PC-3 (cell line): ENCODE measurements at regions not wholly inside any gene's neighbourhood (a gene's known extent, or its start where the extent isn't known, plus 50 kb on each side); places are given as distances from the start of the nearest gene placed in this dataset.

Experiments
- ATAC-seq: fragments of 200-7000 bp; cut with Tn5 transposase; 2 replicates; pipeline ENCODE4 v1.9.1; 2020; ENCODE audit warnings: mild to moderate bottlenecking, moderate library complexity
- BruUV-seq: library from RNA; stranded (reverse); fragments of 400-500 nt; replicated peaks from 2 replicates; lab custom pipeline; 2021; lab: Mats Ljungman, UMichigan
- CTCF ChIA-PET: fragments of 300-600 bp; sonication (Branson Sonifier 250); formaldehyde crosslinking; loops from one replicate; lab custom pipeline; 2022; ENCODE audit warnings: antibody characterized with exemption; lab: Charles Lee
- POLR2A ChIA-PET: fragments of 300-600 bp; sonication (Branson Sonifier 250); formaldehyde crosslinking; loops from one replicate; lab custom pipeline; 2022; ENCODE audit warnings: antibody characterized with exemption; ENCODE audit not compliant: unreplicated experiment; lab: Charles Lee
- DNase-seq: peaks from one replicate; pipeline ENCODE4 v3.0.0-alpha.2; 2015
- H2AFZ ChIP-seq: fragments of 300-600 bp; sonication (generic); 2 replicates; pipeline ENCODE4 v1.6.0; 2016; ENCODE audit warnings: antibody characterized with exemption, low read length
- H3F3A ChIP-seq: fragments of 300-600 bp; sonication (generic); one replicate; pipeline ENCODE4 v1.6.0; 2017; ENCODE audit warnings: antibody characterized with exemption, low read length, control low read depth, mild to moderate bottlenecking; ENCODE audit not compliant: unreplicated experiment
- H3K27ac ChIP-seq: fragments of 300-600 bp; sonication (generic); 2 replicates; pipeline ENCODE4 v1.5.1; 2016; ENCODE audit warnings: mild to moderate bottlenecking, low read length
- H3K27me3 ChIP-seq: fragments of 300-600 bp; sonication (generic); 2 replicates; pipeline ENCODE4 v1.6.1; 2016; ENCODE audit warnings: low read length, mixed read lengths
- H3K36me3 ChIP-seq: fragments of 300-600 bp; sonication (generic); 2 replicates; pipeline ENCODE4 v1.6.1; 2016; ENCODE audit warnings: low read depth, mixed run types, low read length, mixed read lengths
- H3K4me1 ChIP-seq: fragments of 300-600 bp; sonication (generic); 2 replicates; pipeline ENCODE4 v1.5.1; 2016; ENCODE audit warnings: low read length; ENCODE audit not compliant: insufficient read depth
- H3K4me2 ChIP-seq: fragments of 300-600 bp; sonication (generic); 2 replicates; pipeline ENCODE4 v1.6.0; 2016; ENCODE audit warnings: low read length
- H3K4me3 ChIP-seq: fragments of 300-600 bp; sonication (generic); 2 replicates; pipeline ENCODE4 v1.5.1; 2016; ENCODE audit warnings: mild to moderate bottlenecking, low read length, mixed read lengths
- H3K79me2 ChIP-seq: fragments of 300-600 bp; sonication (generic); 2 replicates; pipeline ENCODE4 v1.6.1; 2017; ENCODE audit warnings: low read length, mixed read lengths
- H3K9ac ChIP-seq: fragments of 300-600 bp; sonication (generic); 2 replicates; pipeline ENCODE4 v1.6.0; 2016; ENCODE audit warnings: mild to moderate bottlenecking, low read length
- H3K9me2 ChIP-seq: fragments of 300-600 bp; sonication (generic); replicated peaks from 2 replicates; pipeline ENCODE4 v1.6.1; 2016; ENCODE audit warnings: mixed run types, low read length, mixed read lengths
- H3K9me3 ChIP-seq: fragments of 300-600 bp; sonication (generic); 2 replicates; pipeline ENCODE4 v1.6.1; 2016; ENCODE audit warnings: low read length, mixed read lengths
- H4K20me1 ChIP-seq: fragments of 300-600 bp; sonication (generic); 2 replicates; pipeline ENCODE4 v1.6.1; 2016; ENCODE audit warnings: low read length, mixed read lengths
- CTCF ChIP-seq: fragments of 300-600 bp; sonication (generic); conservative IDR thresholded peaks from 2 replicates; pipeline ENCODE4 v1.5.1; 2017; ENCODE audit warnings: antibody characterized with exemption, low read depth, mild to moderate bottlenecking, low read length
- EZH2 ChIP-seq: fragments of 300-600 bp; sonication (generic); IDR thresholded peaks from one replicate; pipeline ENCODE4 v1.6.1; 2017; ENCODE audit warnings: antibody characterized with exemption, mild to moderate bottlenecking, low read length; ENCODE audit not compliant: unreplicated experiment
- EZH2phosphoT487 ChIP-seq: fragments of 300-600 bp; sonication (generic); IDR thresholded peaks from 2 replicates; pipeline ENCODE4 v1.6.1; 2018; ENCODE audit warnings: mild to moderate bottlenecking, antibody characterized with exemption, low read length, borderline replicate concordance
- intact Hi-C: fragments of 100-400 bp; cut with micrococcal nuclease; formaldehyde crosslinking; loops from 2 replicates; pipeline ENCODE4 v1.9.0; 2023

- intact Hi-C loops, result loop anchor here (10.0 kb wide), 1 partner anchor 168 kb away; no protein-coding TSS in a partner anchor
- no peaks in the 10 kb centered on the region for H3K36me3 ChIP-seq
- H3K79me2 ChIP-seq, result no peaks in the 10 kb centered on the region
- CTCF ChIA-PET, result no interaction called here
- POLR2A ChIA-PET, result no interaction called here
- no peak for DNase-seq
- H2AFZ ChIP-seq, result no peak overlapping the region
- no peaks in the 10 kb centered on the region for H4K20me1 ChIP-seq
- H3K9me3 ChIP-seq, result no peaks in the 10 kb centered on the region
- BruUV-seq, result no TSS peak
- no peak overlapping the region for H3K27ac ChIP-seq
- no peak for ATAC-seq
- H3F3A ChIP-seq, result no peaks in the 10 kb centered on the region
- H3K9me2 ChIP-seq, result no peaks in the 10 kb centered on the region
- no peak overlapping the region for H3K4me2 ChIP-seq
- H3K27me3 ChIP-seq, result peaks cover 5% of the 10 kb centered on the region; the same call in 1 of the 2 replicates
- H3K4me1 ChIP-seq, result no peaks in the 10 kb centered on the region
- H3K9ac ChIP-seq, result no peak overlapping the region
- TF ChIP-seq EZH2, result no peak
- no peak for TF ChIP-seq CTCF
- TF ChIP-seq EZH2phosphoT487, result no peak
- no peak overlapping the region for H3K4me3 ChIP-seq
Observed at GRCh38 chr10:123552760-123553554, 113.2 kb upstream of the GPR26 start.

GRCh38 chr10:123553810-123554430 is 112.2 kb upstream of the GPR26 start:
- peaks cover 5% of the 10 kb centered on the region; the same call in 1 of the 2 replicates for H3K27me3 ChIP-seq
- BruUV-seq, result no TSS peak
- CTCF ChIA-PET, result no interaction called here

More at GRCh38 chr10:123553810-123554430, 112.2 kb upstream of the GPR26 start:
- H4K20me1 ChIP-seq, result no peaks in the 10 kb centered on the region
- H2AFZ ChIP-seq, result no peak overlapping the region
- no peaks in the 10 kb centered on the region for H3K36me3 ChIP-seq
- DNase-seq (no peak), ATAC-seq (no peak)
- H3K4me3 ChIP-seq, result no peak overlapping the region
- no peak overlapping the region for H3K27ac ChIP-seq
- H3K9me3 ChIP-seq, result no peaks in the 10 kb centered on the region
- no peaks in the 10 kb centered on the region for H3K4me1 ChIP-seq
- H3K79me2 ChIP-seq, result no peaks in the 10 kb centered on the region
- H3F3A ChIP-seq, result no peaks in the 10 kb centered on the region
- TF ChIP-seq EZH2phosphoT487 (no peak), CTCF (no peak), EZH2 (no peak)
- H3K4me2 ChIP-seq, result no peak overlapping the region
- POLR2A ChIA-PET, result no interaction called here
- H3K9me2 ChIP-seq, result no peaks in the 10 kb centered on the region
- H3K9ac ChIP-seq, result no peak overlapping the region
- intact Hi-C loops, result loop anchor here (10.0 kb wide), 1 partner anchor 169 kb away; no protein-coding TSS in a partner anchor
